ENCODE measurements at regions not wholly inside any gene's neighbourhood (a gene's known extent, or its start where the extent isn't known, plus 50 kb on each side); places are given as distances from the start of the nearest gene placed in this dataset.

DNA sequence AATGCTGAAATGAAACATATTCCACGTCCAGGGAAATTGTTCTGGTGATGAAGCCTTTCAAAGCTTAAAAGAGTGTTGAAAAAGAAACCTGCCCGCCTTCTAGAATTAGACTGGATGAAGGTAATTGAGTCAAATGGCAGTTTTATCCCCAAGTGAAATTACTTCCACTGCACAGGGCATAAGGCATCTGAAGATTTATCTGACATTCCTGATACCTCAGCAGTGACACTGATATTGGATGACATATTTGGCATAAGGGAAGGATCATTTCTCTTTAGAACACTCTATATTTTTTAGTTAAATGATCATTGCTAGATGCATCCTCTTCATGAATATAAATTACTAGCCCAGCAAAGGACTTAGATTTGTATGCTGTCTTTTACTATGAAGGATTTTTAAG, 229.6 kb upstream of the TPK1 start:
- Mint-ChIP-seq H3K27ac (no peak overlapping the region), H3K4me1 (peaks cover 14% of the 10 kb centered on the region), H3K4me3 (no peak overlapping the region), H3K27me3 (ENCODE audit: low read depth, poor library complexity) (no peaks in the 10 kb centered on the region), H3K9me3 (no peaks in the 10 kb centered on the region), H3K36me3 (ENCODE audit: low read depth) (no peaks in the 10 kb centered on the region)
- no peak for DNase-seq
- TF ChIP-seq, protein P1, sequence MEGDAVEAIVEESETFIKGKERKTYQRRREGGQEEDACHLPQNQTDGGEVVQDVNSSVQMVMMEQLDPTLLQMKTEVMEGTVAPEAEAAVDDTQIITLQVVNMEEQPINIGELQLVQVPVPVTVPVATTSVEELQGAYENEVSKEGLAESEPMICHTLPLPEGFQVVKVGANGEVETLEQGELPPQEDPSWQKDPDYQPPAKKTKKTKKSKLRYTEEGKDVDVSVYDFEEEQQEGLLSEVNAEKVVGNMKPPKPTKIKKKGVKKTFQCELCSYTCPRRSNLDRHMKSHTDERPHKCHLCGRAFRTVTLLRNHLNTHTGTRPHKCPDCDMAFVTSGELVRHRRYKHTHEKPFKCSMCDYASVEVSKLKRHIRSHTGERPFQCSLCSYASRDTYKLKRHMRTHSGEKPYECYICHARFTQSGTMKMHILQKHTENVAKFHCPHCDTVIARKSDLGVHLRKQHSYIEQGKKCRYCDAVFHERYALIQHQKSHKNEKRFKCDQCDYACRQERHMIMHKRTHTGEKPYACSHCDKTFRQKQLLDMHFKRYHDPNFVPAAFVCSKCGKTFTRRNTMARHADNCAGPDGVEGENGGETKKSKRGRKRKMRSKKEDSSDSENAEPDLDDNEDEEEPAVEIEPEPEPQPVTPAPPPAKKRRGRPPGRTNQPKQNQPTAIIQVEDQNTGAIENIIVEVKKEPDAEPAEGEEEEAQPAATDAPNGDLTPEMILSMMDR (IDR thresholded peaks at IDR 0.05) = no peak

DNA sequence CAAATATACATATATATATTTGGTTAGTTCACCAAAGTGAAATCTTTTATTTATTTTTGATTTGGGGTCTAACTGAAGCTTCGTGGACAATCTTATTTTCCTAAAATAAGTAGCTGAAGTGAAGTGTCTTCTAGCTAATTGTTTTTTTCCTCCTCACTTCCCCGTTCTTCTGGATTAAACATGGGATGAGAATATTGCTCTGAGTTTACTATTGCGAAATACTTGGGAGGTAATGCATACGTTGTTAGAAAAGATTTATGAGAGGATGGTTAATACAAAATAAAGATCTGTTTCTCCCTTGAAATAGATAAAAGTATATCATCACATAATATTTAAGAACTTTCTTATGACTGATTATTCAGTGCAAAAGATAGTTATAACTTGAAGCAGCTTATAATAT, 228.3 kb upstream of the TPK1 start:
- DNase-seq = no peak
- Mint-ChIP-seq H3K9me3 (no peaks in the 10 kb centered on the region), H3K27ac (no peak overlapping the region), H3K36me3 (ENCODE audit: low read depth) (no peaks in the 10 kb centered on the region), H3K4me3 (no peak overlapping the region), H3K4me1 (peaks cover 14% of the 10 kb centered on the region), H3K27me3 (ENCODE audit: low read depth, poor library complexity) (no peaks in the 10 kb centered on the region)
- TF ChIP-seq, protein P1 (IDR thresholded peaks at IDR 0.05) = no peak

DNA sequence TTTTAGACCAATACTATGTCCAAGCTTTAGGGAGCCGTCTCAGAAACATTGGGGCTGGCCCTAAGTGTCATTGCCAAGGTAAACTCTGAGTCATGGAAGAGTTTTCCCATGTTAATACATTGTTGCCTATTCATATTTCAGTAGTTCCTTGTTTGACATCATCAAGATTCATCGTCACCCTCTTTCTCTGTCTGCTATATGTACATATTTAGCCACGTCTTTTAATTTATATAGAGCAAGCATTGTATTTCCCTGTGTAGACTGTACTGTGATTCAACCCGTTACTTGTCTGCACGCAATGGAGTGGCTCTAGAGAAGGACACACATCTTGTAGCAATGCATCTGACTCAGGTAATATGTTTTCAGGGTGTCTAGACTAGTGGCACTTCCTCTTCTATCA, 217.9 kb upstream of the TPK1 start:
- no peak overlapping the region for H3K4me3 Mint-ChIP-seq
- no peaks in the 10 kb centered on the region for H3K36me3 Mint-ChIP-seq (ENCODE audit: low read depth)
- H3K27me3 Mint-ChIP-seq (ENCODE audit: low read depth, poor library complexity) = peaks cover 2% of the 10 kb centered on the region
- DNase-seq = no peak
- TF ChIP-seq, protein P1 (IDR thresholded peaks at IDR 0.05) = no peak
- H3K9me3 Mint-ChIP-seq = peaks cover 5% of the 10 kb centered on the region
- H3K4me1 Mint-ChIP-seq = no peaks in the 10 kb centered on the region
- H3K27ac Mint-ChIP-seq = no peak overlapping the region

DNA sequence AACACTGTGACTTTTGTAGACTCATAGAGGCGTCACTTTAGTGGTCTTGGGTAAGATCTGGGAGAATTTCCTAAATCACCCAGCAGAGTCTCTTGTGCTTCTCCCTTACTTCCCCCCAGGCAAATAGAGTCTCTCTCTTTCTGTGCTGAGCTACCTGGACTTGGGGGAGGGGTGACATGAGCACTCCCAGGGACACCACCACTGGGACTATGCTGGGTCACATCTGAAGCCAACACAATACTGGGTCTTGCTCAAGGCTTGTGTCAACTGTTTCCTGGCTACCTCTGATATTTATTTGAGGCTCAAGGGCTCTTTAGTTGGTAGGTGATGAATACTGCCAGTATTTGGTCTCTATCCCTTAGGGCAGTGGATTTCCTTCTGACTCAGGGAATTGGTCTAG, 214.6 kb upstream of the TPK1 start:
- Mint-ChIP-seq H3K9me3 (peaks cover 5% of the 10 kb centered on the region), H3K4me1 (no peaks in the 10 kb centered on the region), H3K27me3 (ENCODE audit: low read depth, poor library complexity) (peaks cover 2% of the 10 kb centered on the region), H3K36me3 (ENCODE audit: low read depth) (no peaks in the 10 kb centered on the region), H3K27ac (no peak overlapping the region), H3K4me3 (no peak overlapping the region)
- DNase-seq = no peak
- TF ChIP-seq, protein P1 (IDR thresholded peaks at IDR 0.05) = no peak

DNA sequence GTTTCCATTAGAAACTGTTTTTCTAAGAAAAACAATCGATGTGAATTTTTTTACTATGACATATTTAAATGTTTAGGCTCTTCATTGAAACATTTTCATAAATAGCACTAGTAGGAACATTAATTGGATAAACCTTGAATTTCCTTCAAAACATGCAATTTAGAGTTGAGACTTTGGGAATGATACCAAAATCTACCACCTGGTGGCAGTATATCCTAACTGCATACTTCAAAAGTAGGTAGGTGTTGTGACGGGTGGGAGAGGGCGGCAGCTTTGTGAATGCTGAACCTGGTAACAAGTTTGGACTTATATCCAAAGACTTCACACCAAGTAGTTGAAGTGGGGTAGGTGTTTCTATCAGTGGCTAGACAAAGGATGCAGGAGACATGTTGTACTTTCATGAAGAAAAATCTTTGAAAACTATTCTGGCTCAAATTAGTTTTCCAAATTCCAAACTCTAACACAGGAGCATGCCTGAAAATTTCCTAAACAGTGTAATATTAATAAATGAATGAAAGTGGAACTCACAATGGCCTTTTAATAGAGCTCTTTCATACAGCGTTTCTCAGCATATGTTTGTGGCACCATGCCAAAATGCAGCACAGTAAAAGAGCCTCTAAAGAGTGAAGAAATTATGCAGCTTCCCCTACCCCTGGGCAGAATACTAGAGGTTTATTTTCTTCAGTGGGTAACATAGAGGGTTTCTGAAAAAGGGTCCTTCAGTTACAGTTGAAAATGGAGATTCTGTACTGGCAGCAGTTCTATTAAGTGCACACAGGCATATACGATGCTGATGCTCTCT, 201.0 kb upstream of the TPK1 start:
- H3K27me3 Mint-ChIP-seq (ENCODE audit: low read depth, poor library complexity) = peaks cover 3% of the 10 kb centered on the region
- no peaks in the 10 kb centered on the region for H3K36me3 Mint-ChIP-seq (ENCODE audit: low read depth)
- peaks cover 11% of the 10 kb centered on the region for H3K9me3 Mint-ChIP-seq
- TF ChIP-seq, protein P1 (IDR thresholded peaks at IDR 0.05) = peak; percentile 91
- DNase-seq = peak; percentile 42
- H3K27ac Mint-ChIP-seq = no peak overlapping the region
- H3K4me3 Mint-ChIP-seq = no peak overlapping the region
- no peaks in the 10 kb centered on the region for H3K4me1 Mint-ChIP-seq

DNA sequence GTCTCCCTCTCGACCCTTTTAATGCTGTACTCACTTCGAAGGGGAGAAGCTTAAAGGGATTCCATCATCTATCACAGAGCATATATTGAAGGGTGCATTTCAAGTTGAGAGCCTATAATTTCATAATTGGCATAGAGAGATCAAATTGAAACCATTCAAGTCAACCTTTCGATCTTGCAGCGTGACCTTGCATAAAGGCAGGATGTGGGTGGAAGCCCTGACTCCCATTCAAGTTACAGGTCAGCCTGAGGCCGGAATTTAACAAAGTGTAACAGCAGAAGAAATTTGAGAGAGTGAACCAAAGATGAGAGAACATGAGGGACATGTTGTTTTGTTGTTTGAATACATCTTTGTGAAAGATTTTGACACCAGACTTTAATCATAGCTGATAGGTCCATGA, 195.3 kb upstream of the TPK1 start:
- no peaks in the 10 kb centered on the region for H3K4me1 Mint-ChIP-seq
- H3K4me3 Mint-ChIP-seq = no peak overlapping the region
- no peaks in the 10 kb centered on the region for H3K27me3 Mint-ChIP-seq (ENCODE audit: low read depth, poor library complexity)
- peaks cover 11% of the 10 kb centered on the region for H3K9me3 Mint-ChIP-seq
- DNase-seq = no peak
- H3K27ac Mint-ChIP-seq = no peak overlapping the region
- H3K36me3 Mint-ChIP-seq (ENCODE audit: low read depth) = no peaks in the 10 kb centered on the region
- TF ChIP-seq, protein P1 (IDR thresholded peaks at IDR 0.05) = no peak

Data from nephron progenitor cell (in vitro differentiated cells).